K562 (cell line): ENCODE measurements at regions not wholly inside any gene's neighbourhood (a gene's known extent, or its start where the extent isn't known, plus 50 kb on each side); places are given as distances from the start of the nearest gene placed in this dataset.

ENCODE experiments used
- ATAC-seq: fragments of 200-7000 bp; cut with Tn5 transposase; 3 replicates; pipeline ENCODE4 v1.9.1; 2020; ENCODE audit warnings: moderate library complexity
- BruUV-seq: library from RNA; stranded (reverse); fragments of 400-500 nt; replicated peaks from 2 replicates; lab custom pipeline; 2021; lab: Mats Ljungman, UMichigan
- CTCF ChIA-PET: fragments of 300-600 bp; formaldehyde crosslinking; extraction: SDS; loops from one replicate; lab custom pipeline; 2021; ENCODE audit warnings: low intra/inter-chr PET ratio; lab: Yijun Ruan, JAX
- POLR2A ChIA-PET: fragments of 300-600, 350-650 bp; sonication (Branson Sonifier 250); formaldehyde crosslinking; extraction: SDS; loops from one replicate; lab custom pipeline; 2021; ENCODE audit warnings: antibody characterized with exemption, inconsistent platforms; lab: Yijun Ruan, JAX
- DNase-seq, 4 experiments: peaks; one replicate each; pipeline versions ENCODE4 v3.0.0 to v3.0.0-alpha.2; 2011 to 2018; ENCODE audit warnings: low spot score in 3 of 4, mixed read lengths in 3 of 4; ENCODE audit errors: extremely low read depth in 1 of 4
- FAIRE-seq: peaks from 2 replicates; lab custom pipeline; 2011; peaks lifted over from hg19 to GRCh38; lab: Jason Lieb, UNC
- H2AFZ ChIP-seq: 2 replicates; pipeline ENCODE4 v1.6.0; 2011; ENCODE audit warnings: low read depth, low read length, control low read depth, inconsistent platforms
- H3K27ac ChIP-seq: fragments of 200-600 bp; 3 replicates; pipeline ENCODE4 v1.8.0; 2011; ENCODE audit warnings: low read depth, mild to moderate bottlenecking, control low read depth, inconsistent platforms, low read length, moderate library complexity, mixed read lengths; ENCODE audit errors: extremely low read depth
- H3K27me3 ChIP-seq, 2 experiments: fragments of 300-600 bp in 1 of 2; 2 replicates in 1 of 2; 3 replicates in 1 of 2; pipeline versions ENCODE4 v1.6.0 to v1.8.0; 2011; ENCODE audit warnings: inconsistent platforms in 2 of 2, low read length in 2 of 2, mild to moderate bottlenecking in 1 of 2, mixed read lengths in 1 of 2, moderate library complexity in 1 of 2; ENCODE audit not compliant: control insufficient read depth in 2 of 2, insufficient read depth in 2 of 2
- H3K36me3 ChIP-seq: fragments of 300-600 bp; 3 replicates; pipeline ENCODE4 v1.8.0; 2011; ENCODE audit warnings: mild to moderate bottlenecking, low read length, inconsistent platforms; ENCODE audit not compliant: control insufficient read depth, insufficient read depth
- H3K4me1 ChIP-seq, 2 experiments: fragments of 200-600 bp in 1 of 2; replicated peaks in 1 of 2; 2 replicates in 1 of 2; 3 replicates in 1 of 2; pipeline versions ENCODE4 v1.5.1 to v1.8.0; 2011; ENCODE audit warnings: inconsistent platforms in 2 of 2, low read length in 2 of 2, mild to moderate bottlenecking in 1 of 2, mixed read lengths in 1 of 2, moderate library complexity in 1 of 2; ENCODE audit not compliant: control insufficient read depth in 2 of 2, insufficient read depth in 2 of 2
- H3K4me2 ChIP-seq: 2 replicates; pipeline ENCODE4 v1.6.1; 2011; ENCODE audit warnings: low read length, control low read depth, inconsistent platforms, mixed read lengths; ENCODE audit not compliant: insufficient read depth
- H3K4me3 ChIP-seq: fragments of 200-600 bp; sonication (generic), shearing (Covaris generic); 2 replicates; pipeline ENCODE4 v1.5.1; 2016; ENCODE audit warnings: control low read depth, inconsistent platforms
- H3K79me2 ChIP-seq: fragments of 200-600 bp; 3 replicates; pipeline ENCODE4 v1.8.0; 2011; ENCODE audit warnings: low read length, inconsistent platforms; ENCODE audit not compliant: control insufficient read depth, insufficient read depth
- H3K9ac ChIP-seq, 2 experiments: 2 replicates each; pipeline versions ENCODE4 v1.6.0 to v1.6.1; 2011; ENCODE audit warnings: low read depth in 2 of 2, low read length in 2 of 2, control low read depth in 1 of 2, inconsistent platforms in 1 of 2, mild to moderate bottlenecking in 1 of 2, mixed read lengths in 1 of 2; ENCODE audit not compliant: insufficient read depth in 1 of 2
- H3K9me1 ChIP-seq: one replicate; pipeline ENCODE4 v1.6.0; 2011; ENCODE audit warnings: inconsistent platforms, mild to moderate bottlenecking, low read length, moderate library complexity; ENCODE audit not compliant: control insufficient read depth, insufficient read depth
- H3K9me3 ChIP-seq: replicated peaks from 2 replicates; pipeline ENCODE4 v1.5.1; 2011; ENCODE audit warnings: low read depth, low read length, inconsistent platforms; ENCODE audit not compliant: control insufficient read depth, insufficient read depth
- H4K20me1 ChIP-seq: replicated peaks from 2 replicates; pipeline ENCODE4 v1.6.1; 2011; ENCODE audit warnings: low read length, inconsistent platforms, mixed read lengths; ENCODE audit not compliant: control insufficient read depth, insufficient read depth
- CBX1 ChIP-seq: sonication (generic); IDR thresholded peaks from 2 replicates; pipeline ENCODE4 v1.6.1; 2016; ENCODE audit warnings: antibody characterized with exemption, low read depth, mild to moderate bottlenecking
- CHD4 ChIP-seq: fragments of 200-600 bp; sonication (generic); IDR thresholded peaks from 3 replicates; pipeline ENCODE4 v1.6.1; 2012; ENCODE audit warnings: low read depth, mild to moderate bottlenecking, mixed read lengths, low read length, inconsistent platforms; ENCODE audit not compliant: insufficient read depth, insufficient replicate concordance, poor library complexity, severe bottlenecking
- DLX4 ChIP-seq: fragments of 250-450 bp; sonication (Bioruptor Pico); IDR thresholded peaks from 2 replicates; pipeline ENCODE4 v1.6.1; 2021; ENCODE audit warnings: mild to moderate bottlenecking
- HBP1 ChIP-seq: fragments of 450-650 bp; formaldehyde crosslinking; IDR thresholded peaks from 2 replicates; pipeline ENCODE4 v1.4.0; 2022; ENCODE audit warnings: missing genetic modification characterization
- IRF2 ChIP-seq: sonication (generic); formaldehyde crosslinking; IDR thresholded peaks from 2 replicates; pipeline ENCODE4 v1.8.1; 2022; ENCODE audit warnings: mild to moderate bottlenecking, missing genetic modification reagents
- NEUROD1 ChIP-seq: fragments of 150-350 bp; IDR thresholded peaks from 2 replicates; pipeline ENCODE4 v1.6.1; 2014; ENCODE audit warnings: borderline replicate concordance, low read length, low read depth; ENCODE audit not compliant: partially characterized antibody
- NFIX ChIP-seq: fragments of 250-450 bp; sonication (Bioruptor Pico); IDR thresholded peaks from 2 replicates; pipeline ENCODE4 v1.4.0; 2020; ENCODE audit warnings: low read depth, mild to moderate bottlenecking, moderate library complexity
- NFYB ChIP-seq: IDR thresholded peaks from 2 replicates; pipeline ENCODE4 v1.6.1; 2011; ENCODE audit warnings: mild to moderate bottlenecking, moderate library complexity; ENCODE audit not compliant: insufficient read length; ENCODE audit errors: extremely low read depth
- OTX1 ChIP-seq: fragments of 450-650 bp; formaldehyde crosslinking; IDR thresholded peaks from 2 replicates; pipeline ENCODE4 v1.4.0; 2022; ENCODE audit warnings: mild to moderate bottlenecking
- POLR2G ChIP-seq: fragments of 200-400 bp; formaldehyde crosslinking; IDR thresholded peaks from 2 replicates; pipeline ENCODE4 v1.6.1; 2017; ENCODE audit warnings: low read depth, mild to moderate bottlenecking, antibody characterized with exemption, low read length, moderate library complexity
- PTBP1 ChIP-seq: fragments of 200-400 bp; formaldehyde crosslinking; IDR thresholded peaks from 2 replicates; pipeline ENCODE4 v1.6.1; 2017; ENCODE audit warnings: low read depth, low read length
- TAL1 ChIP-seq: fragments of 450-650 bp; IDR thresholded peaks from 2 replicates; pipeline ENCODE4 v1.6.1; 2016; ENCODE audit warnings: mild to moderate bottlenecking
- THRAP3 ChIP-seq: fragments of 450-650 bp; IDR thresholded peaks from 2 replicates; pipeline ENCODE4 v1.6.1; 2016; ENCODE audit warnings: mild to moderate bottlenecking, inconsistent platforms, borderline replicate concordance
- ZFP36 ChIP-seq: fragments of 150-350 bp; IDR thresholded peaks from 2 replicates; pipeline ENCODE4 v1.6.1; 2018; ENCODE audit warnings: low read length, low read depth; ENCODE audit not compliant: partially characterized antibody
- ZNF384 ChIP-seq: IDR thresholded peaks from 2 replicates; pipeline ENCODE4 v1.6.1; 2012; ENCODE audit warnings: low read depth, low read length, improper control_type of control experiment
- ZNF398 ChIP-seq: fragments of 250-450 bp; sonication (Bioruptor Pico); IDR thresholded peaks from 2 replicates; pipeline ENCODE4 v1.8.0; 2021; ENCODE audit warnings: moderate library complexity, mild to moderate bottlenecking, inconsistent platforms
- ZNF57 ChIP-seq: fragments of 450-650 bp; formaldehyde crosslinking; IDR thresholded peaks from 2 replicates; pipeline ENCODE4 v1.4.0; 2020; ENCODE audit warnings: mild to moderate bottlenecking, moderate library complexity
- ZNF778 ChIP-seq: fragments of 450-650 bp; formaldehyde crosslinking; IDR thresholded peaks from 2 replicates; pipeline ENCODE4 v1.4.0; 2020; ENCODE audit warnings: mild to moderate bottlenecking, moderate library complexity
- WGBS: fragments of 100-300 bp; shearing (Covaris generic); methylation state at CpG from one replicate; pipeline ENCODE4 v1.1.6; 2016; ENCODE audit warnings: low coverage, mixed read lengths; ENCODE audit not compliant: insufficient coverage; ENCODE audit errors: missing lambda C conversion rate; 5-methylcytosine and 5-hydroxymethylcytosine counted together
- in situ Hi-C: fragments of 300-500 bp; cut with MboI; formaldehyde crosslinking; loops from 4 replicates; pipeline ENCODE4 v1.15.0; 2018; ENCODE audit warnings: inconsistent platforms, mixed read lengths
- intact Hi-C: fragments of 100-400 bp; cut with micrococcal nuclease; formaldehyde crosslinking; loops from 2 replicates; pipeline ENCODE4 v1.14.2; 2022

GRCh38 chr14:101189962-101190560 is 286.5 kb upstream of the RTL1 start:
- H3K27me3 ChIP-seq: peaks cover 3 to 54% of the 10 kb centered on the region in 2 experiments; a peak in 3 of 5 replicates
- H3K4me1 ChIP-seq: no peaks in the 10 kb centered on the region
- intact Hi-C loops: no loop called here
- no peak overlapping the region for H3K4me2 ChIP-seq
- WGBS: 0% methylated on average over 3 of the region's 3 CpGs
- no peak overlapping the region for H3K9ac ChIP-seq
- FAIRE-seq (no peak), ATAC-seq (no peak), DNase-seq (no peak)
- H3K4me3 ChIP-seq: no peak overlapping the region
- H3K36me3 ChIP-seq: no peaks in the 10 kb centered on the region
- no peaks in the 10 kb centered on the region for H3K9me3 ChIP-seq
- no peaks in the 10 kb centered on the region for H3K79me2 ChIP-seq
- TF ChIP-seq POLR2G (no peak), ZNF57 (CRISPR knock-in tag) (no peak), ZFP36 (no peak), NFYB (no peak), IRF2 (CRISPR knock-in tag) (no peak), TAL1 (no peak), DLX4 (CRISPR knock-in tag) (no peak), HBP1 (no peak), OTX1 (CRISPR knock-in tag) (no peak), CBX1 (no peak), ZNF778 (no peak), NFIX (CRISPR knock-in tag) (no peak), PTBP1 (no peak), CHD4 (no peak), NEUROD1 (no peak), ZNF384 (no peak), THRAP3 (no peak), ZNF398 (CRISPR knock-in tag) (no peak)
- H2AFZ ChIP-seq: no peak overlapping the region
- H3K27ac ChIP-seq: no peak overlapping the region
- H3K9me1 ChIP-seq: no peaks in the 10 kb centered on the region
- in situ Hi-C loops: no loop called here
- ChIA-PET POLR2A (no interaction called here), CTCF (no interaction called here)
- no TSS peak for BruUV-seq
- H4K20me1 ChIP-seq: no peaks in the 10 kb centered on the region
